HEK293 (cell line): ENCODE measurements at regions not wholly inside any gene's neighbourhood (a gene's known extent, or its start where the extent isn't known, plus 50 kb on each side); places are given as distances from the start of the nearest gene placed in this dataset.

Experiments used
- CTCF ChIA-PET: fragments of 350-600 bp; formaldehyde crosslinking; extraction: SDS; loops from one replicate; lab custom pipeline; 2021; ENCODE audit warnings: antibody characterized with exemption; lab: Yijun Ruan, JAX
- POLR2A ChIA-PET: fragments of 300-600 bp; formaldehyde crosslinking; extraction: SDS; loops from one replicate; lab custom pipeline; 2020; ENCODE audit warnings: antibody characterized with exemption, inconsistent platforms; lab: Yijun Ruan, JAX
- H3K27ac ChIP-seq: fragments of 200-500 bp; sonication (Bioruptor generic); 2 replicates; pipeline ENCODE4 v1.5.1; 2014; ENCODE audit warnings: low read depth, low read length, control low read depth, inconsistent platforms; ENCODE audit errors: extremely low read depth
- H3K36me3 ChIP-seq, 2 experiments: fragments of 200-500 bp in 1 of 2; sonication (Bioruptor generic) in 1 of 2; 1 replicate in 1 of 2; 2 replicates in 1 of 2; pipeline ENCODE4 v1.5.1; 2014 to 2017; ENCODE audit warnings: inconsistent platforms in 2 of 2, low read length in 2 of 2; ENCODE audit not compliant: control insufficient read depth in 2 of 2, insufficient read depth in 1 of 2
- H3K4me1 ChIP-seq: fragments of 200-500 bp; sonication (Bioruptor generic); 2 replicates; pipeline ENCODE4 v1.5.1; 2014; ENCODE audit warnings: mild to moderate bottlenecking, low read length, inconsistent platforms; ENCODE audit not compliant: control insufficient read depth, insufficient read depth
- H3K4me3 ChIP-seq: 2 replicates; pipeline ENCODE4 v1.5.1; 2011; ENCODE audit warnings: low read depth, mild to moderate bottlenecking, control low read depth, low read length, moderate library complexity
- H3K9me3 ChIP-seq: fragments of 200-500 bp; sonication (Bioruptor generic); 2 replicates; pipeline ENCODE4 v1.5.1; 2014; ENCODE audit warnings: low read depth, low read length, inconsistent platforms; ENCODE audit not compliant: control insufficient read depth, insufficient read depth
- FEZF1 ChIP-seq: fragments of 450-650 bp; formaldehyde crosslinking; IDR thresholded peaks from 2 replicates; pipeline ENCODE4 v1.5.1; 2016; ENCODE audit warnings: missing biosample characterization, missing genetic modification characterization
- GFI1B ChIP-seq: fragments of 450-650 bp; formaldehyde crosslinking; IDR thresholded peaks from 2 replicates; pipeline ENCODE4 v1.5.1; 2016; ENCODE audit warnings: missing biosample characterization, missing genetic modification characterization
- GLI2 ChIP-seq: fragments of 450-650 bp; formaldehyde crosslinking; IDR thresholded peaks from 2 replicates; pipeline ENCODE4; 2017; ENCODE audit warnings: missing biosample characterization, missing genetic modification characterization, low read depth, borderline replicate concordance
- HOXD13 ChIP-seq: sonication (generic); formaldehyde crosslinking; IDR thresholded peaks from 2 replicates; pipeline ENCODE4 v1.8.0; 2022; ENCODE audit warnings: missing genetic modification reagents, borderline replicate concordance
- KLF7 ChIP-seq: fragments of 450-650 bp; formaldehyde crosslinking; IDR thresholded peaks from 2 replicates; pipeline ENCODE4 v1.5.1; 2016; ENCODE audit warnings: missing biosample characterization, missing genetic modification characterization, borderline replicate concordance
- TRIM28 ChIP-seq: IDR thresholded peaks from 2 replicates; pipeline ENCODE4 v1.6.1; 2011; ENCODE audit warnings: low read length, control low read depth, borderline replicate concordance
- YY1 ChIP-seq: fragments of 450-650 bp; formaldehyde crosslinking; IDR thresholded peaks from 2 replicates; pipeline ENCODE4 v1.5.1; 2018; ENCODE audit warnings: missing biosample characterization, missing genetic modification characterization
- ZNF132 ChIP-seq: fragments of 450-650 bp; formaldehyde crosslinking; IDR thresholded peaks from 2 replicates; pipeline ENCODE4 v1.5.1; 2017; ENCODE audit warnings: missing biosample characterization, missing genetic modification characterization, borderline replicate concordance
- ZNF184 ChIP-seq: fragments of 450-650 bp; IDR thresholded peaks from 2 replicates; pipeline ENCODE4 v1.5.1; 2018; ENCODE audit warnings: missing biosample characterization, mild to moderate bottlenecking, missing genetic modification characterization
- ZNF2 ChIP-seq: fragments of 450-650 bp; formaldehyde crosslinking; IDR thresholded peaks from 2 replicates; pipeline ENCODE4 v1.5.1; 2016; ENCODE audit warnings: missing biosample characterization, missing genetic modification characterization
- ZNF202 ChIP-seq: fragments of 450-650 bp; formaldehyde crosslinking; IDR thresholded peaks from 2 replicates; pipeline ENCODE4 v1.5.1; 2016; ENCODE audit warnings: missing biosample characterization, missing genetic modification characterization, borderline replicate concordance
- ZNF211 ChIP-seq: fragments of 450-650 bp; formaldehyde crosslinking; IDR thresholded peaks from 2 replicates; pipeline ENCODE4 v1.5.1; 2016; ENCODE audit warnings: low read depth, missing biosample characterization, missing genetic modification characterization
- ZNF221 ChIP-seq: fragments of 450-650 bp; formaldehyde crosslinking; IDR thresholded peaks from 2 replicates; pipeline ENCODE4 v1.5.1; 2017; ENCODE audit warnings: missing biosample characterization, missing genetic modification characterization, borderline replicate concordance
- ZNF248 ChIP-seq: fragments of 450-650 bp; formaldehyde crosslinking; IDR thresholded peaks from 2 replicates; pipeline ENCODE4 v1.5.1; 2017; ENCODE audit warnings: missing biosample characterization, missing genetic modification characterization
- ZNF366 ChIP-seq: fragments of 450-650 bp; formaldehyde crosslinking; conservative IDR thresholded peaks from 2 replicates; pipeline ENCODE4 v1.5.1; 2016; ENCODE audit warnings: missing biosample characterization, missing genetic modification characterization
- ZNF530 ChIP-seq: fragments of 450-650 bp; formaldehyde crosslinking; IDR thresholded peaks from 2 replicates; pipeline ENCODE4 v1.5.1; 2016; ENCODE audit warnings: low read depth, missing biosample characterization, missing genetic modification characterization
- ZNF561 ChIP-seq: fragments of 450-650 bp; IDR thresholded peaks from 2 replicates; pipeline ENCODE4 v1.5.1; 2018; ENCODE audit warnings: missing biosample characterization, missing genetic modification characterization, borderline replicate concordance
- ZNF626 ChIP-seq: fragments of 450-650 bp; sonication (Bioruptor Pico); formaldehyde crosslinking; IDR thresholded peaks from 2 replicates; pipeline ENCODE4 v1.5.1; 2018; ENCODE audit warnings: missing biosample characterization, missing genetic modification characterization, inconsistent platforms
- ZNF654 ChIP-seq: fragments of 450-650 bp; formaldehyde crosslinking; IDR thresholded peaks from 2 replicates; pipeline ENCODE4 v1.5.1; 2016; ENCODE audit warnings: low read depth, missing biosample characterization, missing genetic modification characterization
- ZNF776 ChIP-seq: fragments of 450-650 bp; formaldehyde crosslinking; IDR thresholded peaks from 2 replicates; pipeline ENCODE4 v1.5.0; 2017; ENCODE audit warnings: missing biosample characterization, missing genetic modification characterization, borderline replicate concordance
- ZNF791 ChIP-seq: fragments of 450-650 bp; formaldehyde crosslinking; IDR thresholded peaks from 2 replicates; pipeline ENCODE4 v1.5.1; 2016; ENCODE audit warnings: missing biosample characterization, missing genetic modification characterization
- TF ChIP-seq, protein P1 (sequence below): fragments of 450-650 bp; formaldehyde crosslinking; IDR thresholded peaks from 2 replicates; pipeline ENCODE4 v1.5.1; 2016; ENCODE audit warnings: missing biosample characterization, missing genetic modification characterization
- TF ChIP-seq, protein P2 (sequence below): fragments of 450-650 bp; formaldehyde crosslinking; IDR thresholded peaks from 2 replicates; pipeline ENCODE4 v1.5.1; 2016; ENCODE audit warnings: missing biosample characterization, missing genetic modification characterization
- TF ChIP-seq, protein P3 (sequence below): fragments of 450-650 bp; formaldehyde crosslinking; IDR thresholded peaks from 2 replicates; pipeline ENCODE4 v1.5.1; 2016; ENCODE audit warnings: missing biosample characterization, missing genetic modification characterization

DNA sequence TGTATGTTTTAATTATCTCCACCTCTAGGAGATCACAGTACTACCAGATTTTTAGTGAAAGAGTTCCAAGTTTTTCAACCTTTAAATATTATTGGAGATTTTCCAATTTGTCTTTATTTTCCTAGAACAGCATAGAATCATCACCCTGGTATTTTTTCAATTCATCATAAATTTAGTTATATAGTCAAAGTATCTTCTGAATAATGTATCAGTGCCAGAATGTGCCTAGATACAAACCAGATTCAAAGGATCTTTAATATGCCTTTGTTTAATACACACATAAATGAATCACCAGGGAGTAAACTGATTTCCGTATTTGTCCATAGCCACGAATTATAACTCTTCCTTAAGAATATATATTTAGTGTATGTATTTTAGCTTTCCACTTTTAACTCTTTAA lies 1373.1 kb downstream of the STIM2 start:
- TF ChIP-seq ZNF132 (tag by site-specific recombination) (no peak), ZNF184 (tag by site-specific recombination) (no peak), ZNF202 (no peak), ZNF366 (tag by site-specific recombination) (no peak), YY1 (tag by site-specific recombination) (no peak), GLI2 (tag by site-specific recombination) (no peak), ZNF530 (tag by site-specific recombination) (no peak), ZNF791 (tag by site-specific recombination) (no peak), ZNF776 (tag by site-specific recombination) (no peak), FEZF1 (tag by site-specific recombination) (no peak), TRIM28 (no peak)
- ChIA-PET CTCF (no interaction called here), POLR2A (no interaction called here)
- H3K36me3 ChIP-seq: no peaks in the 10 kb centered on the region
- H3K27ac ChIP-seq: no peak overlapping the region
- H3K4me3 ChIP-seq: no peak overlapping the region
- H3K4me1 ChIP-seq: no peaks in the 10 kb centered on the region
- no peaks in the 10 kb centered on the region for H3K9me3 ChIP-seq

DNA sequence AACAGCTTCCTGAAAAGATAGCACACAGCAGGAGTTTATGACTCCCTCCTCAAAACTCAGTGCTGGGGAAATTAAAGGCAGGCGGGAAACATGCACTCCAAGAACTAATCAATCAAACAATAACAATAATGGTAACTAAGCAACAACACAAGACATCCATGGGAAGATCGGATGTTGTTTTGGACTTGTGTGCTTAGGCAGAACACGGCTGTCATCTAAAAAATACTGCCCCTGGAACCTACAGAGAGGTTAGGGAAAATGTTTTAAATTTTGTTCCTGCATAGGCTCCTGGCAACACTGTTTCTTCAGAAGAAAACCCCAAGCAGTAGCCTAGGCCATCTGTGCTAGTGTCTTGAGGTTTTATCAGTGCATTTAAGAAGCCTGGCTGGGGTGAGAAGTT lies 1378.2 kb downstream of the STIM2 start:
- Histone ChIP-seq H3K4me3 (no peak overlapping the region), H3K4me1 (no peaks in the 10 kb centered on the region), H3K9me3 (no peaks in the 10 kb centered on the region), H3K27ac (no peak overlapping the region), H3K36me3 (no peaks in the 10 kb centered on the region)
- CTCF ChIA-PET: no interaction called here
- TF ChIP-seq ZNF248 (no peak), ZNF654 (tag by site-specific recombination) (no peak), ZNF211 (no peak), ZNF184 (tag by site-specific recombination) (no peak), ZNF791 (tag by site-specific recombination) (no peak)
- TF ChIP-seq, protein P1, sequence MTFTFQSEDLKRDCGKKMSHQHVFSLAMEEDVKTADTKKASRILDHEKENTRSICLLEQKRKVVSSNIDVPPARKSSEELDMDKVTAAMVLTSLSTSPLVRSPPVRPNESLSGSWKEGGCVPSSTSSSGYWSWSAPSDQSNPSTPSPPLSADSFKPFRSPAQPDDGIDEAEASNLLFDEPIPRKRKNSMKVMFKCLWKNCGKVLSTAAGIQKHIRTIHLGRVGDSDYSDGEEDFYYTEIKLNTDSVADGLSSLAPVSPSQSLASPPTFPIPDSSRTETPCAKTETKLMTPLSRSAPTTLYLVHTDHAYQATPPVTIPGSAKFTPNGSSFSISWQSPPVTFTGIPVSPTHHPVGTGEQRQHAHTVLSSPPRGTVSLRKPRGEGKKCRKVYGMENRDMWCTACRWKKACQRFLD (tag by site-specific recombination): no peak
- POLR2A ChIA-PET: no interaction called here

DNA sequence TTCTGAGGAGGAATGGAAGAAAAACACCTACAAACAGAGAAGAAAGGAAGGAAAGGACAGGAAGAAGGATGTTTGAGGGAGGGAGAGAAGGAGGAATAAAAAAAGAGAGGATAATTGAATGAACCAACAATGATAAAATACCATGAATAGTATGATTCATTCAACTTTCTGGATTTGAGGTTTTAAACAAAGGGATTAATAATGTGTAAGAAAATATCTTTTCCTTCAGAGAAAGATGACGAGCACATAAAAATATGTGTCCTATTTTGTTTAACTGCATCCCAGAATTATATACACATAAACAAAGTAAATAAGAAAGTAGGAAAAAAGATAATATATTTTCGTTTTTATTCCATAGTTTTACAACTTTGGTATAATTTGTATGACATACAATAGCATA lies 1380.4 kb downstream of the STIM2 start:
- H3K36me3 ChIP-seq: no peaks in the 10 kb centered on the region
- TF ChIP-seq ZNF2 (tag by site-specific recombination) (no peak), ZNF202 (no peak)
- TF ChIP-seq, all 188 proteins: peak for 0
- CTCF ChIA-PET: no interaction called here
- Histone ChIP-seq H3K4me1 (no peaks in the 10 kb centered on the region), H3K9me3 (no peaks in the 10 kb centered on the region), H3K27ac (no peak overlapping the region), H3K4me3 (no peak overlapping the region)
- POLR2A ChIA-PET: no interaction called here

DNA sequence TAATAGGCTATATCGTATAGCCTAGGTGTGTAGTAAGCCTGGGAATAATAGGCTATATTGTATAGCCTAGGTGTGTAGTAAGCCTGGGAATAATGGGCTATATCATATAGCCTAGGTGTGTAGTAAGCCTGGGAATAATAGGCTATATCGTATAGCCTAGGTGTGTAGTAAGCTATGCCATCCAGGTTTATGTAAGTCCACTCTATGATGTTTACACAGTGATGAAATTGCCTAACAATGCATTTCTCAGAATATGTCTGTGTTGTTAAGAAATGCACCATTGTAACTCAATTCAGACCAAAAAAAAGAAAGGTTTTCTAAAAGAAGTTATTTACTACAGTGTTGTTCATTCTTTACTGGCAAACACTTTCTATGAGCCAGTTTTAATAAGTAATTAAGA lies 1387.2 kb downstream of the STIM2 start:
- ChIA-PET POLR2A (no interaction called here), CTCF (no interaction called here)
- Histone ChIP-seq H3K4me1 (no peaks in the 10 kb centered on the region), H3K27ac (no peak overlapping the region), H3K36me3 (no peaks in the 10 kb centered on the region), H3K9me3 (no peaks in the 10 kb centered on the region), H3K4me3 (no peak overlapping the region)
- TF ChIP-seq ZNF561: no peak
- no peak for TF ChIP-seq ZNF626
- TF ChIP-seq, protein P2, sequence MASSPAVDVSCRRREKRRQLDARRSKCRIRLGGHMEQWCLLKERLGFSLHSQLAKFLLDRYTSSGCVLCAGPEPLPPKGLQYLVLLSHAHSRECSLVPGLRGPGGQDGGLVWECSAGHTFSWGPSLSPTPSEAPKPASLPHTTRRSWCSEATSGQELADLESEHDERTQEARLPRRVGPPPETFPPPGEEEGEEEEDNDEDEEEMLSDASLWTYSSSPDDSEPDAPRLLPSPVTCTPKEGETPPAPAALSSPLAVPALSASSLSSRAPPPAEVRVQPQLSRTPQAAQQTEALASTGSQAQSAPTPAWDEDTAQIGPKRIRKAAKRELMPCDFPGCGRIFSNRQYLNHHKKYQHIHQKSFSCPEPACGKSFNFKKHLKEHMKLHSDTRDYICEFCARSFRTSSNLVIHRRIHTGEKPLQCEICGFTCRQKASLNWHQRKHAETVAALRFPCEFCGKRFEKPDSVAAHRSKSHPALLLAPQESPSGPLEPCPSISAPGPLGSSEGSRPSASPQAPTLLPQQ: no peak
- TF ChIP-seq HOXD13 (CRISPR knock-in tag): no peak
- TF ChIP-seq GFI1B (tag by site-specific recombination): no peak
- TF ChIP-seq, protein P3, sequence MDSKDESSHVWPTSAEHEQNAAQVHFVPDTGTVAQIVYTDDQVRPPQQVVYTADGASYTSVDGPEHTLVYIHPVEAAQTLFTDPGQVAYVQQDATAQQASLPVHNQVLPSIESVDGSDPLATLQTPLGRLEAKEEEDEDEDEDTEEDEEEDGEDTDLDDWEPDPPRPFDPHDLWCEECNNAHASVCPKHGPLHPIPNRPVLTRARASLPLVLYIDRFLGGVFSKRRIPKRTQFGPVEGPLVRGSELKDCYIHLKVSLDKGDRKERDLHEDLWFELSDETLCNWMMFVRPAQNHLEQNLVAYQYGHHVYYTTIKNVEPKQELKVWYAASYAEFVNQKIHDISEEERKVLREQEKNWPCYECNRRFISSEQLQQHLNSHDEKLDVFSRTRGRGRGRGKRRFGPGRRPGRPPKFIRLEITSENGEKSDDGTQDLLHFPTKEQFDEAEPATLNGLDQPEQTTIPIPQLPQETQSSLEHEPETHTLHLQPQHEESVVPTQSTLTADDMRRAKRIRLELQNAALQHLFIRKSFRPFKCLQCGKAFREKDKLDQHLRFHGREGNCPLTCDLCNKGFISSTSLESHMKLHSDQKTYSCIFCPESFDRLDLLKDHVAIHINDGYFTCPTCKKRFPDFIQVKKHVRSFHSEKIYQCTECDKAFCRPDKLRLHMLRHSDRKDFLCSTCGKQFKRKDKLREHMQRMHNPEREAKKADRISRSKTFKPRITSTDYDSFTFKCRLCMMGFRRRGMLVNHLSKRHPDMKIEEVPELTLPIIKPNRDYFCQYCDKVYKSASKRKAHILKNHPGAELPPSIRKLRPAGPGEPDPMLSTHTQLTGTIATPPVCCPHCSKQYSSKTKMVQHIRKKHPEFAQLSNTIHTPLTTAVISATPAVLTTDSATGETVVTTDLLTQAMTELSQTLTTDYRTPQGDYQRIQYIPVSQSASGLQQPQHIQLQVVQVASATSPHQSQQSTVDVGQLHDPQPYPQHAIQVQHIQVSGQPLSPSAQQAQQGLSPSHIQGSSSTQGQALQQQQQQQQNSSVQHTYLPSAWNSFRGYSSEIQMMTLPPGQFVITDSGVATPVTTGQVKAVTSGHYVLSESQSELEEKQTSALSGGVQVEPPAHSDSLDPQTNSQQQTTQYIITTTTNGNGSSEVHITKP: no peak
- no peak for TF ChIP-seq ZNF530 (tag by site-specific recombination)
- TF ChIP-seq ZNF221 (tag by site-specific recombination): no peak
- no peak for TF ChIP-seq GLI2 (tag by site-specific recombination)
- no peak for TF ChIP-seq ZNF202
- no peak for TF ChIP-seq KLF7 (tag by site-specific recombination)
